ENCODE measurements at regions not wholly inside any gene's neighbourhood (a gene's known extent, or its start where the extent isn't known, plus 50 kb on each side); places are given as distances from the start of the nearest gene placed in this dataset.

DNA sequence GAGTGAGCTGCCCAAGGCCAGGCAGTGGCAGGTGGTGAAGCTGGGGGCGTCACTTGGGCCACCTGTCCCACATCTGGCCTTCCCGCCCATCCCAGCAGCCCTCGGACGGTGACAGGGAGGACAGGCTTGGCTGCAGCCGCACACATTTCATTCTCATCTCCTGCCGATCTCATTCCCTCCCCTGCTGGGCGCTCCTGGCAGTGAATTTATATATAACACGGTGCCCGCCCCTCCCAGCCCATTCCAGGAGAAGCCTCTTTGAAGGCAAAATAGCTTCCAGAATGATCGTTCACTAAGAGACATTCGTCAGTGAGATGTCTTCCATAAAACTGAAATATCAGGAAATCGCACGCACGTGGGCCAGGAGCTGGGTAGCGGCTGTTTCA lies 861.3 kb downstream of the TBC1D22A start (continued):
- no peak for TF ChIP-seq CEBPB (IDR thresholded peaks at IDR 0.05; ENCODE audit: low read depth)
- TF ChIP-seq, protein P1, sequence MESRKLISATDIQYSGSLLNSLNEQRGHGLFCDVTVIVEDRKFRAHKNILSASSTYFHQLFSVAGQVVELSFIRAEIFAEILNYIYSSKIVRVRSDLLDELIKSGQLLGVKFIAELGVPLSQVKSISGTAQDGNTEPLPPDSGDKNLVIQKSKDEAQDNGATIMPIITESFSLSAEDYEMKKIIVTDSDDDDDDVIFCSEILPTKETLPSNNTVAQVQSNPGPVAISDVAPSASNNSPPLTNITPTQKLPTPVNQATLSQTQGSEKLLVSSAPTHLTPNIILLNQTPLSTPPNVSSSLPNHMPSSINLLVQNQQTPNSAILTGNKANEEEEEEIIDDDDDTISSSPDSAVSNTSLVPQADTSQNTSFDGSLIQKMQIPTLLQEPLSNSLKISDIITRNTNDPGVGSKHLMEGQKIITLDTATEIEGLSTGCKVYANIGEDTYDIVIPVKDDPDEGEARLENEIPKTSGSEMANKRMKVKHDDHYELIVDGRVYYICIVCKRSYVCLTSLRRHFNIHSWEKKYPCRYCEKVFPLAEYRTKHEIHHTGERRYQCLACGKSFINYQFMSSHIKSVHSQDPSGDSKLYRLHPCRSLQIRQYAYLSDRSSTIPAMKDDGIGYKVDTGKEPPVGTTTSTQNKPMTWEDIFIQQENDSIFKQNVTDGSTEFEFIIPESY (IDR thresholded peaks at IDR 0.05; ENCODE audit: extremely low read depth, insufficient replicate concordance, low read length), result no peak
- no peak for TF ChIP-seq YY1 (IDR thresholded peaks at IDR 0.05; ENCODE audit: extremely low read depth, insufficient replicate concordance, low read depth, low read length)
- TF ChIP-seq ZFX (IDR thresholded peaks at IDR 0.05), result no peak

DNA sequence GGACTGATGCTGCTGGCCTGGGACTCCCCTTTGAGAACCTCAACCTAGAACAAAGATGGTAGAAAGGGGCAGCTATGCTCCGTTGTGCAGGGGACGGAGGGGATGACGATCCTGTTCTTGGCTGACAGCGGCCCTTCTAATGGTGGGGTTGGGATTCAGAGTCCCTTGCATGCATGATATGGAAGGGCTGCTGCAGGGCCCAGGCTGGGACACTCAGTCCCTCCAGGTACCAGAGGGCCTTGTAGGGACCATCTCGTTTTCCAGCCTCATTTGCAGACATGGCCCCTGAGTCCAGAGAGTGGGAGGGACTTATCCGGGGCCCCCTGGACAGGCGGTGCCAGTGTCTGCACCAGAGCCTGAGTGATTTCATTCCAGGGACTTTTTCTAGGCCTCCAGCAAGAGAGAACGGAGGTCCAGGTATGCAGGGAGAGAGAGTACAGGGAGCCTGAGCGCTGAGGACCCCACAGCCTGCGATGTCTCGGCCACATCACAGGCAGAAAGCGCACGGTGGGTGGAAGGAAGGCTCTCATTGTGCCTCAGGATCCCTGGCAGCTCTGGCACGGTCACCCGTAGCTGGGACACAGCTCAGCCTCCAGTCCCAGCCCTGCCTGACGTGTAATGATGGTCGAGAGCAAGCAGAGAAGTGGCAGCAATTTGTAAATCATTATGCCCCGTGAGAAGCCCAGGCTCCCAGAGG lies 860.8 kb downstream of the TBC1D22A start:
- H3K79me2 ChIP-seq (ENCODE audit: insufficient read depth, low read length), result no peaks in the 10 kb centered on the region
- POLR2A ChIA-PET, result no interaction called here
- peaks cover 12 to 13% of the 10 kb centered on the region in 2 experiments for H3K4me1 ChIP-seq (ENCODE audit: control insufficient read depth in 1 of 2, insufficient read depth in 2 of 2, low read length in 2 of 2)
- no peaks in the 10 kb centered on the region for H3K27me3 ChIP-seq (ENCODE audit: insufficient read depth, low read length)
- RAD21 ChIA-PET (ENCODE audit: low non-redundant PET in 1 of 2, low total read pairs in 2 of 2, uncharacterized antibody in 2 of 2, unreplicated experiment in 2 of 2), result no interaction called here
- H2AFZ ChIP-seq (ENCODE audit: low read depth, low read length, poor library complexity, severe bottlenecking), result no peak overlapping the region
- no peaks in the 10 kb centered on the region for H3K9me2 ChIP-seq (ENCODE audit: insufficient read depth)
- H3K9me3 ChIP-seq (ENCODE audit: control insufficient read depth in 1 of 2, insufficient read depth in 1 of 2, low read depth in 1 of 2, low read length in 2 of 2), result peaks cover 2 to 3% of the 10 kb centered on the region in 2 experiments; a peak in 1 of 4 replicates
- no peak overlapping the region for H3K4me2 ChIP-seq (ENCODE audit: low read length)
- no peak overlapping the region for H3K4me3 ChIP-seq (replicated peaks in 1 of 2; ENCODE audit: low read depth in 1 of 2, low read length in 2 of 2)
- H3K36me3 ChIP-seq (ENCODE audit: control insufficient read depth in 1 of 2, insufficient read depth in 2 of 2, low read length in 2 of 2), result no peaks in the 10 kb centered on the region
- H3K9ac ChIP-seq (ENCODE audit: low read length), result no peak overlapping the region
- BruUV-seq (replicated peaks), result no TSS peak
- no peak for TF ChIP-seq SP1 (IDR thresholded peaks at IDR 0.05; ENCODE audit: low read depth)
- TF ChIP-seq RAD21 (IDR thresholded peaks at IDR 0.05; ENCODE audit: low read depth), result no peak
- no peak for TF ChIP-seq SRF (IDR thresholded peaks at IDR 0.05; ENCODE audit: low read depth)
- no peak for TF ChIP-seq SIN3A (IDR thresholded peaks at IDR 0.05; ENCODE audit: low read depth)
- TF ChIP-seq, protein P2, sequence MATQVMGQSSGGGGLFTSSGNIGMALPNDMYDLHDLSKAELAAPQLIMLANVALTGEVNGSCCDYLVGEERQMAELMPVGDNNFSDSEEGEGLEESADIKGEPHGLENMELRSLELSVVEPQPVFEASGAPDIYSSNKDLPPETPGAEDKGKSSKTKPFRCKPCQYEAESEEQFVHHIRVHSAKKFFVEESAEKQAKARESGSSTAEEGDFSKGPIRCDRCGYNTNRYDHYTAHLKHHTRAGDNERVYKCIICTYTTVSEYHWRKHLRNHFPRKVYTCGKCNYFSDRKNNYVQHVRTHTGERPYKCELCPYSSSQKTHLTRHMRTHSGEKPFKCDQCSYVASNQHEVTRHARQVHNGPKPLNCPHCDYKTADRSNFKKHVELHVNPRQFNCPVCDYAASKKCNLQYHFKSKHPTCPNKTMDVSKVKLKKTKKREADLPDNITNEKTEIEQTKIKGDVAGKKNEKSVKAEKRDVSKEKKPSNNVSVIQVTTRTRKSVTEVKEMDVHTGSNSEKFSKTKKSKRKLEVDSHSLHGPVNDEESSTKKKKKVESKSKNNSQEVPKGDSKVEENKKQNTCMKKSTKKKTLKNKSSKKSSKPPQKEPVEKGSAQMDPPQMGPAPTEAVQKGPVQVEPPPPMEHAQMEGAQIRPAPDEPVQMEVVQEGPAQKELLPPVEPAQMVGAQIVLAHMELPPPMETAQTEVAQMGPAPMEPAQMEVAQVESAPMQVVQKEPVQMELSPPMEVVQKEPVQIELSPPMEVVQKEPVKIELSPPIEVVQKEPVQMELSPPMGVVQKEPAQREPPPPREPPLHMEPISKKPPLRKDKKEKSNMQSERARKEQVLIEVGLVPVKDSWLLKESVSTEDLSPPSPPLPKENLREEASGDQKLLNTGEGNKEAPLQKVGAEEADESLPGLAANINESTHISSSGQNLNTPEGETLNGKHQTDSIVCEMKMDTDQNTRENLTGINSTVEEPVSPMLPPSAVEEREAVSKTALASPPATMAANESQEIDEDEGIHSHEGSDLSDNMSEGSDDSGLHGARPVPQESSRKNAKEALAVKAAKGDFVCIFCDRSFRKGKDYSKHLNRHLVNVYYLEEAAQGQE (IDR thresholded peaks at IDR 0.05; ENCODE audit: low read depth), result no peak
- no peak for TF ChIP-seq ZNF274 (IDR thresholded peaks at IDR 0.05; ENCODE audit: low read depth, low read length)
- TF ChIP-seq, protein P3, sequence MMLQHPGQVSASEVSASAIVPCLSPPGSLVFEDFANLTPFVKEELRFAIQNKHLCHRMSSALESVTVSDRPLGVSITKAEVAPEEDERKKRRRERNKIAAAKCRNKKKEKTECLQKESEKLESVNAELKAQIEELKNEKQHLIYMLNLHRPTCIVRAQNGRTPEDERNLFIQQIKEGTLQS (IDR thresholded peaks at IDR 0.05), result no peak
- TF ChIP-seq POLR2AphosphoS5 (IDR thresholded peaks at IDR 0.05; ENCODE audit: low read depth, low read length), result no peak
- TF ChIP-seq JUND (IDR thresholded peaks at IDR 0.05), result no peak
- no peak for TF ChIP-seq EGR1 (IDR thresholded peaks at IDR 0.05; ENCODE audit: low read depth)
- no peaks in the 10 kb centered on the region for H4K20me1 ChIP-seq (ENCODE audit: insufficient read depth)
- DNase-seq (ENCODE audit: low read depth, low spot score), result no peak
- H3K27ac ChIP-seq (ENCODE audit: low read depth, low read length), result no peak overlapping the region
- intact Hi-C loops (cut with micrococcal nuclease), result no loop called here
- ATAC-seq, result no peak
- CTCF ChIA-PET, result no interaction called here
